ENCODE measurements at regions not wholly inside any gene's neighbourhood (a gene's known extent, or its start where the extent isn't known, plus 50 kb on each side); places are given as distances from the start of the nearest gene placed in this dataset.

DNA sequence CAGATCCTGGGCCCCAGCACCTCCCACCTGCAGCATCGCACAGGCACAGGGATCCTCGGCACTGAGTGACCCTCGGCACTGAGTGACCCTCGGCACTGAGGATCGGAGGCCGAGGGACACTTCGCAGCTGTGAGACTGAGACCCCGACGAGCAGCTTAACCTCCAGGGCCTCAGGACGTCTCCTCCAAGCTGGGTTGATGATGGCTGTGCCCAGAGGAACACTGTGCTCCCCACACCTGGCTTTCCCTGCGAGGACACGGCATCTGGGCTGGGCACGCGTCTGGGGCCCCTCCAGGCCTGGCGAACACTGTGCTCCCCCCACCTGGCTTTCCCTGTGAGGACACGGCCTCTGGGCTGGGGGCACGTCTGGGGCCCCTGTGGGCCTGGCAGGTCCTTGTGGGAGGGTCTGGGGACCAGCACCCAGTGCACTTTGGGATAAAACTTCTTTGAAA lies 158.3 kb upstream of the PPP2R2D start:
- Histone ChIP-seq H3K36me3 (no peaks in the 10 kb centered on the region), H3K27ac (replicated peaks in 1 of 4) (no peak overlapping the region), H3K9me3 (no peaks in the 10 kb centered on the region), H3K4me1 (peaks cover 0 to 14% (median 13%) of the 10 kb centered on the region in 4 donors), H3K4me3 (no peak overlapping the region), H3K27me3 (peaks cover 0 to 68% (median 0%) of the 10 kb centered on the region in 4 donors)
- no CpG with 5 or more reads among the region's 17 CpGs for WGBS
- TF ChIP-seq POLR2AphosphoS5 (IDR thresholded peaks at IDR 0.05) = no peak
- no peak for TF ChIP-seq EP300 (IDR thresholded peaks at IDR 0.05)
- TF ChIP-seq, protein P1, sequence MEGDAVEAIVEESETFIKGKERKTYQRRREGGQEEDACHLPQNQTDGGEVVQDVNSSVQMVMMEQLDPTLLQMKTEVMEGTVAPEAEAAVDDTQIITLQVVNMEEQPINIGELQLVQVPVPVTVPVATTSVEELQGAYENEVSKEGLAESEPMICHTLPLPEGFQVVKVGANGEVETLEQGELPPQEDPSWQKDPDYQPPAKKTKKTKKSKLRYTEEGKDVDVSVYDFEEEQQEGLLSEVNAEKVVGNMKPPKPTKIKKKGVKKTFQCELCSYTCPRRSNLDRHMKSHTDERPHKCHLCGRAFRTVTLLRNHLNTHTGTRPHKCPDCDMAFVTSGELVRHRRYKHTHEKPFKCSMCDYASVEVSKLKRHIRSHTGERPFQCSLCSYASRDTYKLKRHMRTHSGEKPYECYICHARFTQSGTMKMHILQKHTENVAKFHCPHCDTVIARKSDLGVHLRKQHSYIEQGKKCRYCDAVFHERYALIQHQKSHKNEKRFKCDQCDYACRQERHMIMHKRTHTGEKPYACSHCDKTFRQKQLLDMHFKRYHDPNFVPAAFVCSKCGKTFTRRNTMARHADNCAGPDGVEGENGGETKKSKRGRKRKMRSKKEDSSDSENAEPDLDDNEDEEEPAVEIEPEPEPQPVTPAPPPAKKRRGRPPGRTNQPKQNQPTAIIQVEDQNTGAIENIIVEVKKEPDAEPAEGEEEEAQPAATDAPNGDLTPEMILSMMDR (IDR thresholded peaks at IDR 0.05) = no peak
- no peak for TF ChIP-seq POLR2A (IDR thresholded peaks at IDR 0.05; ENCODE audit: low read depth)
- intact Hi-C loops (cut with DNase I) = no loop called here
- DNase-seq (ENCODE audit: extremely low spot score) = no peak

DNA sequence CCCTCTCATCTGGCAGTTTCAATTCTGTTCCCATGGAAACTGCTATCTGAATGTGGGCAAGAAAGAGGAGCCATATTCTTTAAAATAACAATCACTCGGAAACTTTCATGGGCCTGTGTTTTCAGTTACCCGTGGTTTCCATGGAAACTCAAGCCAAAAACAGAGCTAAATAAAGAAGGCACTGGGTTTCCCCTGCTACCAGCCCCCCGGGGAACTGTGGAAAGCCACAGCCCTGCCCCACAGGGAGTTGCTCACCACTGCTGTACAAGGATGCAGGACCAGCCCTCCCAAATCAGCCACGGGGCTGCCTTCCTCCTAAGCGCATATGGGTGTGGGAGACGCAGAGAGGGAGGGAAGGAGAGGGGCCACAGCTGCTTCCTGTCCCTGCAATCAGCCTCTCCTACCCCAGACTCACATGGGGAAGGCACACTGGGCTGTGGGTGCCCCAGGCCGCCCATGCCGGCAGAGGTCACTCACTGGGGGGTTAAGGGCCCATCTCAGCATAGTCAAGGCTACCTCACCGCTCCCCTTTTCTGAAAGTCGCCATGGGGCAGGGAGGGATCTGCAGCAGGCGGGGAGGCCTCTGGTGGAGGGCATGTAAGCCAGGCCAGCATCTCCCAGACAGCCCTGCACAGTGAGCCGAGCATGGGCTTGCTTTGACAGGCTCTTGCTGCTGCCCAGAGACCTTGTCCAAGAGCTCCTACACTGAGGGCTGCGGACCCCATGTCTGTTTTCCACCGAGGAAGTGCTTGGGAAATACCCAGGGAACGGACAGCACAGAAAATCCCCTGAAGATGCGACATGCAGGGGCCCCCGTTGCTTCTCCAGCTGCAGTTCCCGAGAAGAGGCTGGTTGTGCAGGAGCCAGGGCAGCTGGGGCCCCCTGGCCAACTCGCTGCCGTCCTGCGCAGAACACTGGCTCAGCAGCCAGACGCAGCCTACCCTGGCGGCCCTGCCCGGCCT lies 157.3 kb upstream of the PPP2R2D start:
- H3K27me3 ChIP-seq = peaks cover 0 to 69% (median 0%) of the 10 kb centered on the region in 4 donors
- H3K9me3 ChIP-seq = no peaks in the 10 kb centered on the region
- 25% methylated on average over 8 of the region's 24 CpGs for WGBS
- H3K4me3 ChIP-seq = no peak overlapping the region
- TF ChIP-seq POLR2A (IDR thresholded peaks at IDR 0.05; ENCODE audit: low read depth) = no peak
- TF ChIP-seq POLR2AphosphoS5 (IDR thresholded peaks at IDR 0.05) = no peak
- TF ChIP-seq EP300 (IDR thresholded peaks at IDR 0.05) = no peak
- TF ChIP-seq, protein P1 (IDR thresholded peaks at IDR 0.05) = no peak
- no peak overlapping the region for H3K27ac ChIP-seq (replicated peaks in 1 of 4)
- DNase-seq (ENCODE audit: extremely low spot score) = no peak
- intact Hi-C loops (cut with DNase I) = no loop called here
- no peaks in the 10 kb centered on the region for H3K36me3 ChIP-seq
- H3K4me1 ChIP-seq = peaks cover 0 to 14% (median 13%) of the 10 kb centered on the region in 4 donors

DNA sequence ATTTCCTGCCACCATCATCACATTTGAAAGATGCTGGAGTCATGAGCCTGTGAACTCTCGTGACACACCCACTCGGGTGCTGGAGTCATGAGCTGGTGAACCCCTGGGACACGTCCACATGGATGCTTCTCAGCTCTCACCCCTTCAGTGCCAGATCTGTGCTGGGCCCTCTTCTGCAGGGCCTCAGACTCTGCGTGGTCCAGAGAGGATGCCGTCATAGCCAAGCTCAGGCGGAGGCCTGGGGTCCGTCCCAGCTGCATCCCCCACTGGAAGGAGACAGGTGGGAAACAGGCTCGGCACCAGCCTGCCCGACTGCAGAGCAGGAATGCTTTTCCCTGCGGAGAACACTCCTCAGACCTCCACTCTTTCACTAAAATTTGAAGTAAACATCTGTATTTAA lies 156.5 kb upstream of the PPP2R2D start:
- Histone ChIP-seq H3K27me3 (peaks cover 0 to 72% (median 0%) of the 10 kb centered on the region in 4 donors), H3K36me3 (no peaks in the 10 kb centered on the region), H3K4me3 (no peak overlapping the region), H3K4me1 (peaks cover 0 to 14% (median 13%) of the 10 kb centered on the region in 4 donors), H3K27ac (replicated peaks in 1 of 4) (no peak overlapping the region), H3K9me3 (no peaks in the 10 kb centered on the region)
- intact Hi-C loops (cut with DNase I) = no loop called here
- DNase-seq (ENCODE audit: extremely low spot score) = no peak
- whole genome bisulfite sequencing = 79% methylated on average over 10 of the region's 10 CpGs
- TF ChIP-seq POLR2A (IDR thresholded peaks at IDR 0.05; ENCODE audit: low read depth) = no peak
- TF ChIP-seq, protein P1 (IDR thresholded peaks at IDR 0.05) = no peak
- no peak for TF ChIP-seq POLR2AphosphoS5 (IDR thresholded peaks at IDR 0.05)
- no peak for TF ChIP-seq EP300 (IDR thresholded peaks at IDR 0.05)

DNA sequence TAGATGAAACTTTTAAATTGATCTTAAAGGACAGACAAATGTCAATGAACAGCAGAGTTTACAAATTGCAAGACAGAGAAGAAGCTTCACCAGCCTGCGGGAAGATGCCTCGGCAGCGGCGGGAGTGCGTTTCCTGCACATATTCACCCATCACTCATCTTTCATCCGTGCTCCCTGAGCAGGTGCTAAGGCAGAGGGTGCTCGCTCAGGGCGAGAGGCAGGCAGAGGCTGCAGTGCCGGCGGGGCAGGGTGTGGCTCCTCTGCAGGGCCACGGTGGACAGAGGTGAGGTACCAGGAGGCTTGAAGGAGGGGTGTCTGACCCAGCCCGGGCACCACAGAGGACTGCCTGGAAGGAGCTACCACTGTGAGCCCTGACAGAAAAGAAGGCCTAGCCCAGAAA lies 155.2 kb upstream of the PPP2R2D start:
- DNase-seq (ENCODE audit: extremely low spot score) = no peak
- TF ChIP-seq, protein P1 (IDR thresholded peaks at IDR 0.05) = no peak
- TF ChIP-seq EP300 (IDR thresholded peaks at IDR 0.05) = no peak
- no peak for TF ChIP-seq POLR2A (IDR thresholded peaks at IDR 0.05; ENCODE audit: low read depth)
- TF ChIP-seq POLR2AphosphoS5 (IDR thresholded peaks at IDR 0.05) = no peak
- Histone ChIP-seq H3K9me3 (no peaks in the 10 kb centered on the region), H3K27ac (replicated peaks in 1 of 4) (no peak overlapping the region), H3K36me3 (no peaks in the 10 kb centered on the region), H3K4me3 (no peak overlapping the region), H3K4me1 (peaks cover 0 to 14% (median 13%) of the 10 kb centered on the region in 4 donors), H3K27me3 (peaks cover 0 to 82% (median 0%) of the 10 kb centered on the region in 4 donors)
- WGBS = 92% methylated on average over 12 of the region's 12 CpGs
- intact Hi-C loops (cut with DNase I) = no loop called here
